Parathyroid adenoma (tissue), 2 donors: ENCODE measurements at regions not wholly inside any gene's neighbourhood (a gene's known extent, or its start where the extent isn't known, plus 50 kb on each side); places are given as distances from the start of the nearest gene placed in this dataset.

ENCODE experiments used
- H2AFZ ChIP-seq: fragments of 300-600 bp; sonication (generic); one replicate; pipeline ENCODE4 v1.7.0; 2017; ENCODE audit warnings: antibody characterized with exemption, mild to moderate bottlenecking
- H3K27ac ChIP-seq: fragments of 300-600 bp; sonication (generic); one replicate; pipeline ENCODE4 v1.7.0; 2017
- H3K27me3 ChIP-seq: fragments of 300-600 bp; sonication (generic); one replicate; pipeline ENCODE4 v1.7.0; 2017; ENCODE audit warnings: low read length; ENCODE audit not compliant: control insufficient read depth, insufficient read depth
- H3K36me3 ChIP-seq: fragments of 300-600 bp; sonication (generic); one replicate; pipeline ENCODE4 v1.7.0; 2017; ENCODE audit warnings: low read length; ENCODE audit not compliant: control insufficient read depth, insufficient read depth
- H3K4me1 ChIP-seq: fragments of 300-600 bp; sonication (generic); one replicate; pipeline ENCODE4 v1.7.0; 2017; ENCODE audit warnings: control low read depth
- H3K4me2 ChIP-seq: fragments of 300-600 bp; sonication (generic); one replicate; pipeline ENCODE4 v1.7.0; 2017; ENCODE audit warnings: low read length
- H3K4me3 ChIP-seq: fragments of 300-600 bp; sonication (generic); one replicate; pipeline ENCODE4 v1.7.0; 2017; ENCODE audit warnings: low read depth, low read length
- H3K79me2 ChIP-seq: fragments of 300-600 bp; sonication (generic); one replicate; pipeline ENCODE4 v1.7.0; 2017; ENCODE audit warnings: control low read depth
- H3K9ac ChIP-seq: fragments of 300-600 bp; sonication (generic); one replicate; pipeline ENCODE4 v1.7.0; 2017; ENCODE audit warnings: mild to moderate bottlenecking
- H3K9me3 ChIP-seq: fragments of 300-600 bp; sonication (generic); one replicate; pipeline ENCODE4 v1.7.0; 2017; ENCODE audit warnings: low read length; ENCODE audit not compliant: control insufficient read depth
- TF ChIP-seq, protein P1 (sequence below): fragments of 300-600 bp; sonication (generic); IDR thresholded peaks from one replicate; pipeline ENCODE4 v1.7.0; 2017; ENCODE audit warnings: antibody characterized with exemption, mild to moderate bottlenecking
- donor health status: primary hyperparathyroidism.

DNA sequence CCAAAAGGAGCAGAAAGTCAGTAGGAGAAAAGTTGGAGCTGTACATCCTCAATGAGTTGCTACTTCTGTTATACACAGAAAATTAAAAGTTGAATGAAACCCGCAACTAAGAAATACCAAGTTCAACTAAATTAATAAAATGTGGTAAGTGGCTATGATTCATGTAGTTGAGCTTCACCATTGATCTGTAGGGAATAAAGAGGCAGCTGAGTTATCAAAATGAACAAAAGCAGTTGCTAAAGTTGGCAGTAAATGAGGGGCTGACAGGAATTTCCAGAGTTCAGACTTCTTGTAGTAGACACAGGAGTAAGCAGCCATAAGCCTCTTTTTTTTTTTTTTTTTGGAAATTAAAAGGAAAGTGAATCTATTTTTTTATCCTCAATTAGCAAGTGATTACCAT is 234.6 kb downstream of the POSTN start:
- Histone ChIP-seq H3K79me2 (no peaks in the 10 kb centered on the region), H2AFZ (no peak overlapping the region), H3K4me2 (no peak overlapping the region), H3K9me3 (no peaks in the 10 kb centered on the region), H3K27me3 (no peaks in the 10 kb centered on the region), H3K9ac (no peak overlapping the region), H3K27ac (no peak overlapping the region), H3K36me3 (no peaks in the 10 kb centered on the region), H3K4me1 (no peaks in the 10 kb centered on the region), H3K4me3 (no peak overlapping the region)
- TF ChIP-seq, protein P1, sequence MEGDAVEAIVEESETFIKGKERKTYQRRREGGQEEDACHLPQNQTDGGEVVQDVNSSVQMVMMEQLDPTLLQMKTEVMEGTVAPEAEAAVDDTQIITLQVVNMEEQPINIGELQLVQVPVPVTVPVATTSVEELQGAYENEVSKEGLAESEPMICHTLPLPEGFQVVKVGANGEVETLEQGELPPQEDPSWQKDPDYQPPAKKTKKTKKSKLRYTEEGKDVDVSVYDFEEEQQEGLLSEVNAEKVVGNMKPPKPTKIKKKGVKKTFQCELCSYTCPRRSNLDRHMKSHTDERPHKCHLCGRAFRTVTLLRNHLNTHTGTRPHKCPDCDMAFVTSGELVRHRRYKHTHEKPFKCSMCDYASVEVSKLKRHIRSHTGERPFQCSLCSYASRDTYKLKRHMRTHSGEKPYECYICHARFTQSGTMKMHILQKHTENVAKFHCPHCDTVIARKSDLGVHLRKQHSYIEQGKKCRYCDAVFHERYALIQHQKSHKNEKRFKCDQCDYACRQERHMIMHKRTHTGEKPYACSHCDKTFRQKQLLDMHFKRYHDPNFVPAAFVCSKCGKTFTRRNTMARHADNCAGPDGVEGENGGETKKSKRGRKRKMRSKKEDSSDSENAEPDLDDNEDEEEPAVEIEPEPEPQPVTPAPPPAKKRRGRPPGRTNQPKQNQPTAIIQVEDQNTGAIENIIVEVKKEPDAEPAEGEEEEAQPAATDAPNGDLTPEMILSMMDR: no peak

DNA sequence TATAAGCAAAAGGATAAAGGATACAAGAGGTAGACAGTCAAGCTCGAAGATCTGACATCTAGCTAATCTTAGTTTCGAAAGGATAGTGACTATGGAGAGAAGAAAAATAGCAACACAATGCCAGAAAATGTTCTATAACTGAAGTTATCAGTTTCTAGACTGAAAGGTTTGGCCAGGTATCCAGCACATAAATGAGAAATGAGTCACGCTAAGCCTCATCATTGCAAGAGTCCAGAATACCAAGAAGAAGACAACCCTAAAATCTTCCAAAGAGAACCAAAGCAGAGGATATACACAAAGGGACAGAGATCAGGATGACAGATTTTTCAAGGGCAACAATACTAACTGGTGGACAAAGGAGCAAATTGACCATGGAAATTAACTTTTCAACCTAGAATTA is 237.0 kb downstream of the POSTN start:
- H3K36me3 ChIP-seq: no peaks in the 10 kb centered on the region
- no peak overlapping the region for H3K4me3 ChIP-seq
- no peak overlapping the region for H3K27ac ChIP-seq
- H3K4me1 ChIP-seq: no peaks in the 10 kb centered on the region
- H3K9ac ChIP-seq: no peak overlapping the region
- TF ChIP-seq, protein P1: no peak
- no peak overlapping the region for H2AFZ ChIP-seq
- H3K4me2 ChIP-seq: no peak overlapping the region
- H3K9me3 ChIP-seq: no peaks in the 10 kb centered on the region
- H3K79me2 ChIP-seq: no peaks in the 10 kb centered on the region
- no peaks in the 10 kb centered on the region for H3K27me3 ChIP-seq

DNA sequence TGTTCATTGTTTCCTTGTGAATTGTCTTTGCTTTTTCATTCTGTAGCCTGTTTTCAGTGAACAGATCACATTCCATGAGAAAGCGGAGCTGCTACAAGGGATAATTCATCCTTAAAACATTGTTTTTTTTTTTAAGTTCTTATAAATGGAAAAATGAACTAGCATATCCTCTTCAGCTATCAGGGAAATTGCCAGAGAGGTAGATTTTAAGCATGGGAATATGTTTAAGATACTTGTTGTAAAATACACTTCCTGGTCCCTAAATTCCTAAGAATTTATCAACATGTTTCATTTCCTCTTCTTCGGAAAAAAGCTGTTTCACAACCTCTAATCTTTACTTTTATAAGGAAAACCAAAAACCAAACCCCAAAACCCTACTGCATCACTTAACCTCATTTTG is 238.0 kb downstream of the POSTN start:
- H2AFZ ChIP-seq: no peak overlapping the region
- TF ChIP-seq, protein P1: no peak
- no peak overlapping the region for H3K4me3 ChIP-seq
- no peak overlapping the region for H3K9ac ChIP-seq
- no peak overlapping the region for H3K27ac ChIP-seq
- no peaks in the 10 kb centered on the region for H3K4me1 ChIP-seq
- H3K27me3 ChIP-seq: no peaks in the 10 kb centered on the region
- H3K79me2 ChIP-seq: no peaks in the 10 kb centered on the region
- H3K9me3 ChIP-seq: no peaks in the 10 kb centered on the region
- no peaks in the 10 kb centered on the region for H3K36me3 ChIP-seq
- H3K4me2 ChIP-seq: no peak overlapping the region

DNA sequence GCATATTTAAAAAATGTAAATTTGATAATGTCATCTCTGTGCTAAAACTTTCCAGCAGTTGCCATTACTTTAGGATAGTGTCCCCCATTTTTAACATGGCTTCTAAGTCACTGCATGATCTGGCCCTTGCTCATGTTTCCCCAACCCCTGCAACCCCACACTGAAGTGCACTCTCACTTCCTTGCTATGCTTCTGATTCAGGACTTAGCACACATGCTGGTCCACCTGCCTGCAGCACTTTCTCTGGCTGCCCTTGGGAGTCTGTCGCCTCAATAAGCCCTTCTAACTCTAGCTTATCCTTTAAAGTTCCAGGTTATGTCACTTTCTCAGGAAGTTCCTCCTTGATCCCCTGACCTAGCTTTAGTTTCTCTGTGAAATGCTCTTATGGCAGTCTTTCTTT is 241.0 kb downstream of the POSTN start:
- H3K9ac ChIP-seq: no peak overlapping the region

DNA sequence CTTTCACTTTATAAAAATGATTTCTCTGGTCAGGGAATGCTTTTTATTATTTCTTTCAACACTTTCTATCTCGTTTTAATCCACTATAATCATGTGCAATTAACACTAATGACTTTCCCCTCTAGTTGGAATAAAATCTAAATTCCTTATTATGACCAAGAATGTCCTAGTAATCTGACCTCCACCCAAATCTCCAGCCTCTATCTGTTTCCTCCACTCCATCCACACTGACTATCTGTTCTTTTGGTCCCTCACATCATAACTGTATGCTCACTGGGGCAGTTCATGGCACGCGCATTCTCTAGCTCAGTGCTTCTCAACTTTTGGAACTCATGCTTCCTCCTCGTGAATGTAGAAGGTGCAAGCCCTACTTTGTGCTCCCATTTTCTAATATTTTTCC is 244.7 kb downstream of the POSTN start:
- Histone ChIP-seq H3K4me3 (no peak overlapping the region), H3K4me1 (no peaks in the 10 kb centered on the region), H3K4me2 (no peak overlapping the region), H3K9ac (no peak overlapping the region), H3K9me3 (no peaks in the 10 kb centered on the region), H3K36me3 (no peaks in the 10 kb centered on the region), H2AFZ (no peak overlapping the region), H3K79me2 (no peaks in the 10 kb centered on the region), H3K27ac (no peak overlapping the region), H3K27me3 (no peaks in the 10 kb centered on the region)
- TF ChIP-seq, protein P1: no peak

More for the DNA sequence above, 241.0 kb downstream of the POSTN start:
- H3K4me1 ChIP-seq: no peaks in the 10 kb centered on the region
- H3K79me2 ChIP-seq: no peaks in the 10 kb centered on the region
- no peaks in the 10 kb centered on the region for H3K9me3 ChIP-seq
- H2AFZ ChIP-seq: no peak overlapping the region
- no peak overlapping the region for H3K27ac ChIP-seq
- H3K4me3 ChIP-seq: no peak overlapping the region
- TF ChIP-seq, protein P1: no peak
- no peak overlapping the region for H3K4me2 ChIP-seq
- no peaks in the 10 kb centered on the region for H3K36me3 ChIP-seq
- no peaks in the 10 kb centered on the region for H3K27me3 ChIP-seq
